ENCODE measurements at regions not wholly inside any gene's neighbourhood (a gene's known extent, or its start where the extent isn't known, plus 50 kb on each side); places are given as distances from the start of the nearest gene placed in this dataset.

GRCh38 chr2:22217881-22218280 lies 1094.1 kb downstream of the TDRD15 start:
- no peak for DNase-seq (ENCODE audit: low spot score)

GRCh38 chr2:22221006-22221405 lies 1097.2 kb downstream of the TDRD15 start:
- DNase-seq (ENCODE audit: low spot score): no peak

- DNase-seq (ENCODE audit: low spot score): no peak
Measured at GRCh38 chr2:22238967-22239366, 1115.2 kb downstream of the TDRD15 start.

- no peak for DNase-seq (ENCODE audit: low spot score)
Measured at GRCh38 chr2:22247466-22247865, 1123.7 kb downstream of the TDRD15 start.

GRCh38 chr2:22248851-22249250 lies 1125.1 kb downstream of the TDRD15 start:
- no peak for DNase-seq (ENCODE audit: low spot score)

- DNase-seq (ENCODE audit: low spot score): no peak
Measured at GRCh38 chr2:22253171-22253570, 1129.4 kb downstream of the TDRD15 start.

- DNase-seq (ENCODE audit: low spot score): no peak
Measured at GRCh38 chr2:22261165-22261564, 1123.8 kb upstream of the KLHL29 start.

GRCh38 chr2:22270341-22270740 lies 1114.6 kb upstream of the KLHL29 start:
- no peak for DNase-seq (ENCODE audit: low spot score)

GRCh38 chr2:22273853-22274252 lies 1111.1 kb upstream of the KLHL29 start:
- no peak for DNase-seq (ENCODE audit: low spot score)

GRCh38 chr2:22274661-22275060 lies 1110.3 kb upstream of the KLHL29 start:
- DNase-seq (ENCODE audit: low spot score): no peak

GRCh38 chr2:22276696-22277095 lies 1108.3 kb upstream of the KLHL29 start:
- DNase-seq (ENCODE audit: low spot score): no peak

GRCh38 chr2:22279541-22279940 lies 1105.4 kb upstream of the KLHL29 start:
- no peak for DNase-seq (ENCODE audit: low spot score)

- DNase-seq (ENCODE audit: low spot score): no peak
Measured at GRCh38 chr2:22281033-22281432, 1103.9 kb upstream of the KLHL29 start.

GRCh38 chr2:22282220-22282619 lies 1102.8 kb upstream of the KLHL29 start:
- DNase-seq (ENCODE audit: low spot score): no peak

GRCh38 chr2:22282916-22283315 lies 1102.1 kb upstream of the KLHL29 start:
- no peak for DNase-seq (ENCODE audit: low spot score)

GRCh38 chr2:22283436-22283835 lies 1101.5 kb upstream of the KLHL29 start:
- DNase-seq (ENCODE audit: low spot score): no peak

- no peak for DNase-seq (ENCODE audit: low spot score)
Measured at GRCh38 chr2:22290302-22290701, 1094.7 kb upstream of the KLHL29 start.

GRCh38 chr2:22290909-22291473 lies 1094.0 kb upstream of the KLHL29 start:
- no peak for DNase-seq (ENCODE audit: low spot score)

- DNase-seq (ENCODE audit: low spot score): no peak
Measured at GRCh38 chr2:22301228-22301627, 1083.8 kb upstream of the KLHL29 start.

GRCh38 chr2:22326250-22326649 lies 1058.7 kb upstream of the KLHL29 start:
- DNase-seq (ENCODE audit: low spot score): no peak

GRCh38 chr2:22329211-22330154 lies 1055.5 kb upstream of the KLHL29 start:
- DNase-seq (ENCODE audit: low spot score): no peak

GRCh38 chr2:22336414-22336813 lies 1048.6 kb upstream of the KLHL29 start:
- DNase-seq (ENCODE audit: low spot score): no peak

GRCh38 chr2:22340716-22341115 lies 1044.3 kb upstream of the KLHL29 start:
- no peak for DNase-seq (ENCODE audit: low spot score)

All from ureter (tissue), 1 donor.